GM23248 (cell line): ENCODE measurements at regions not wholly inside any gene's neighbourhood (a gene's known extent, or its start where the extent isn't known, plus 50 kb on each side); places are given as distances from the start of the nearest gene placed in this dataset.

Experiments used
- EZH2 ChIP-seq: fragments of 200-600 bp; sonication (generic); IDR thresholded peaks from 2 replicates; pipeline ENCODE4 v1.6.1; 2018; ENCODE audit warnings: antibody characterized with exemption, mild to moderate bottlenecking; ENCODE audit not compliant: insufficient read depth, poor library complexity, severe bottlenecking
- EZH2phosphoT487 ChIP-seq: fragments of 200-600 bp; sonication (generic); IDR thresholded peaks from 2 replicates; pipeline ENCODE4 v1.6.1; 2018; ENCODE audit warnings: antibody characterized with exemption, moderate library complexity, mild to moderate bottlenecking, low read depth; ENCODE audit not compliant: insufficient read depth

GRCh38 chr1:238438311-238439270, 547.9 kb upstream of the ZP4 start:
- TF ChIP-seq EZH2phosphoT487 (no peak), EZH2 (no peak)
